ENCODE measurements at regions not wholly inside any gene's neighbourhood (a gene's known extent, or its start where the extent isn't known, plus 50 kb on each side); places are given as distances from the start of the nearest gene placed in this dataset.

DNA sequence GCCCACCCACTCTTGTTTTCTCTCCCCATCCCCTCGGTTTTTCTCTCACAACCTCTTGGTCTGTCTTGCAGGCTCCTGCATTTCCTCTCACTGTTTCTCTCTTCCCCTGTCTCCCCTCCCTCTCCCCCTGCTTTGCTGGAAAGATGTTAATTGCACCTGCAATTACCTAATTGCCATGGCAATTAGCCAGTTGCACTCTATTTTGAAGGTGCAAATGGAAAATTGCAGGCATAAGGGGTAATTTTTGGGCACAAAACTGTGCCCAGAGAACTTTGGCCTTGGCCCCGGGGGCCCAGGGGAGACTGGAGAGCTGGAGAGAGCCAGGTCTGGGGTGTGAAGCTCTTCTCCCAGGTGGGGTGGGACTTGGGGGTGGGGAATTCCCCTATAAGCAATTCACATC, 164.5 kb upstream of the TLE3 start:
- TF ChIP-seq CTCF (IDR thresholded peaks at IDR 0.05) (no peak), EZH2 (IDR thresholded peaks at IDR 0.05) (no peak)
